ENCODE measurements at regions not wholly inside any gene's neighbourhood (a gene's known extent, or its start where the extent isn't known, plus 50 kb on each side); places are given as distances from the start of the nearest gene placed in this dataset.

GRCh38 chr3:110569073-110569472, 502.5 kb upstream of the NECTIN3 start:
- no peak for TF ChIP-seq CBX3 (IDR thresholded peaks at IDR 0.05; ENCODE audit: borderline replicate concordance in 1 of 2, low read length in 2 of 2)
- TF ChIP-seq KLF6 (CRISPR knock-in tag; IDR thresholded peaks at IDR 0.05; ENCODE audit: borderline replicate concordance): no peak
- no peak for TF ChIP-seq TAF9B (IDR thresholded peaks at IDR 0.05; ENCODE audit: partially characterized antibody)
- no peak for TF ChIP-seq FOXP4 (CRISPR knock-in tag; IDR thresholded peaks at IDR 0.05; ENCODE audit: borderline replicate concordance)
- no peak for TF ChIP-seq PCBP2 (IDR thresholded peaks at IDR 0.05; ENCODE audit: low read depth, low read length, poor library complexity, severe bottlenecking)

Data from K562 (cell line).